ENCODE measurements at regions not wholly inside any gene's neighbourhood (a gene's known extent, or its start where the extent isn't known, plus 50 kb on each side); places are given as distances from the start of the nearest gene placed in this dataset.

GRCh38 chr2:223316342-223316741, 264.4 kb downstream of the KCNE4 start:
- TF ChIP-seq, protein P1, sequence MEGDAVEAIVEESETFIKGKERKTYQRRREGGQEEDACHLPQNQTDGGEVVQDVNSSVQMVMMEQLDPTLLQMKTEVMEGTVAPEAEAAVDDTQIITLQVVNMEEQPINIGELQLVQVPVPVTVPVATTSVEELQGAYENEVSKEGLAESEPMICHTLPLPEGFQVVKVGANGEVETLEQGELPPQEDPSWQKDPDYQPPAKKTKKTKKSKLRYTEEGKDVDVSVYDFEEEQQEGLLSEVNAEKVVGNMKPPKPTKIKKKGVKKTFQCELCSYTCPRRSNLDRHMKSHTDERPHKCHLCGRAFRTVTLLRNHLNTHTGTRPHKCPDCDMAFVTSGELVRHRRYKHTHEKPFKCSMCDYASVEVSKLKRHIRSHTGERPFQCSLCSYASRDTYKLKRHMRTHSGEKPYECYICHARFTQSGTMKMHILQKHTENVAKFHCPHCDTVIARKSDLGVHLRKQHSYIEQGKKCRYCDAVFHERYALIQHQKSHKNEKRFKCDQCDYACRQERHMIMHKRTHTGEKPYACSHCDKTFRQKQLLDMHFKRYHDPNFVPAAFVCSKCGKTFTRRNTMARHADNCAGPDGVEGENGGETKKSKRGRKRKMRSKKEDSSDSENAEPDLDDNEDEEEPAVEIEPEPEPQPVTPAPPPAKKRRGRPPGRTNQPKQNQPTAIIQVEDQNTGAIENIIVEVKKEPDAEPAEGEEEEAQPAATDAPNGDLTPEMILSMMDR (IDR thresholded peaks at IDR 0.05), result no peak
- TF ChIP-seq EZH2 (IDR thresholded peaks at IDR 0.05; ENCODE audit: borderline replicate concordance, insufficient read depth, low read depth, low read length, poor library complexity, severe bottlenecking), result no peak

Measured in B cell (primary cell).